Liver (tissue), 8 donors: ENCODE measurements at regions not wholly inside any gene's neighbourhood (a gene's known extent, or its start where the extent isn't known, plus 50 kb on each side); places are given as distances from the start of the nearest gene placed in this dataset.

Experiments used
- DNase-seq: peaks from one replicate; pipeline ENCODE4 v3.0.0-alpha.2; 2017; ENCODE audit warnings: low spot score
- H3K27ac ChIP-seq, 2 donors: one replicate each; pipeline ENCODE4 v1.7.0; 2013; ENCODE audit warnings: inconsistent platforms in 2 of 2, low read length in 2 of 2, control low read depth in 1 of 2, low read depth in 1 of 2, mild to moderate bottlenecking in 1 of 2
- H3K27me3 ChIP-seq, 4 donors: one replicate each; pipeline versions ENCODE4 v1.6.1 to v1.7.0; 2013; ENCODE audit warnings: low read length in 3 of 4, inconsistent platforms in 1 of 4, mild to moderate bottlenecking in 1 of 4, moderate library complexity in 1 of 4; ENCODE audit not compliant: control insufficient read depth in 4 of 4, insufficient read depth in 4 of 4
- H3K36me3 ChIP-seq, 4 donors: one replicate each; pipeline versions ENCODE4 v1.6.1 to v1.7.0; 2013; ENCODE audit warnings: low read length in 3 of 4, mild to moderate bottlenecking in 3 of 4, low read depth in 1 of 4, moderate library complexity in 1 of 4; ENCODE audit not compliant: control insufficient read depth in 4 of 4, insufficient read depth in 3 of 4
- H3K4me1 ChIP-seq, 4 donors: one replicate each; pipeline versions ENCODE4 v1.6.1 to v1.7.0; 2013; ENCODE audit warnings: low read length in 3 of 4, mild to moderate bottlenecking in 3 of 4, moderate library complexity in 1 of 4; ENCODE audit not compliant: control insufficient read depth in 4 of 4, insufficient read depth in 4 of 4
- H3K4me3 ChIP-seq, 3 donors: one replicate each; pipeline versions ENCODE4 v1.6.1 to v1.7.0; 2013; ENCODE audit warnings: low read length in 3 of 3, control low read depth in 1 of 3, low read depth in 1 of 3, mild to moderate bottlenecking in 1 of 3
- H3K9ac ChIP-seq, 2 donors: one replicate each; pipeline ENCODE4 v1.7.0; 2013; ENCODE audit warnings: low read length in 2 of 2, mild to moderate bottlenecking in 2 of 2, moderate library complexity in 2 of 2, control low read depth in 1 of 2, low read depth in 1 of 2
- H3K9me3 ChIP-seq, 4 donors: one replicate each; pipeline versions ENCODE4 v1.6.1 to v1.7.0; 2013; ENCODE audit warnings: low read length in 3 of 4; ENCODE audit not compliant: control insufficient read depth in 4 of 4
- ATF3 ChIP-seq: IDR thresholded peaks from 2 replicates; pipeline ENCODE4 v1.6.1; 2016; ENCODE audit warnings: antibody characterized with exemption
- CTCF ChIP-seq: fragments of 150-350 bp; IDR thresholded peaks from 2 replicates; pipeline ENCODE4 v1.5.1; 2017; ENCODE audit warnings: improper control_type of control experiment, low read depth, low read length; ENCODE audit not compliant: missing input control
- EGR1 ChIP-seq, 2 donors: IDR thresholded peaks; 2 replicates each; pipeline ENCODE4 v1.6.1; 2016 to 2018; ENCODE audit warnings: antibody characterized with exemption in 2 of 2, low read depth in 2 of 2
- FOXA2 ChIP-seq: IDR thresholded peaks from 2 replicates; pipeline ENCODE4 v1.6.1; 2016; ENCODE audit warnings: antibody characterized with exemption
- GABPA ChIP-seq, 2 donors: IDR thresholded peaks in 1 of 2; conservative IDR thresholded peaks in 1 of 2; 2 replicates each; pipeline ENCODE4 v1.6.1; 2016; ENCODE audit warnings: antibody characterized with exemption in 2 of 2, mild to moderate bottlenecking in 1 of 2, moderate library complexity in 1 of 2
- HNF4A ChIP-seq, 2 donors: conservative IDR thresholded peaks; 2 replicates each; pipeline ENCODE4 v1.6.1; 2016; ENCODE audit warnings: antibody characterized with exemption in 2 of 2, mild to moderate bottlenecking in 2 of 2
- JUND ChIP-seq, 2 donors: IDR thresholded peaks; 2 replicates each; pipeline ENCODE4 v1.6.1; 2016; ENCODE audit warnings: antibody characterized with exemption in 2 of 2
- MAX ChIP-seq: IDR thresholded peaks from 2 replicates; pipeline ENCODE4 v1.6.1; 2016; ENCODE audit warnings: antibody characterized with exemption
- NR2F2 ChIP-seq: IDR thresholded peaks from 2 replicates; pipeline ENCODE4 v1.6.1; 2016; ENCODE audit warnings: antibody characterized with exemption
- RAD21 ChIP-seq, 2 donors: IDR thresholded peaks; 2 replicates each; pipeline ENCODE4 v1.6.1; 2016; ENCODE audit warnings: antibody characterized with exemption in 2 of 2, mild to moderate bottlenecking in 2 of 2
- REST ChIP-seq: IDR thresholded peaks from 2 replicates; pipeline ENCODE4 v1.6.1; 2016; ENCODE audit warnings: antibody characterized with exemption, mild to moderate bottlenecking
- RXRA ChIP-seq, 2 donors: IDR thresholded peaks; 2 replicates each; pipeline ENCODE4 v1.6.1; 2017 to 2018; ENCODE audit warnings: antibody characterized with exemption in 2 of 2, mild to moderate bottlenecking in 1 of 2
- SP1 ChIP-seq: IDR thresholded peaks from 2 replicates; pipeline ENCODE4 v1.6.1; 2018; ENCODE audit warnings: antibody characterized with exemption, mild to moderate bottlenecking
- TAF1 ChIP-seq: conservative IDR thresholded peaks from 2 replicates; pipeline ENCODE4 v1.6.1; 2016; ENCODE audit warnings: antibody characterized with exemption, mild to moderate bottlenecking
- YY1 ChIP-seq: IDR thresholded peaks from 2 replicates; pipeline ENCODE4 v1.6.1; 2016; ENCODE audit warnings: antibody characterized with exemption, mild to moderate bottlenecking
- ZBTB33 ChIP-seq: IDR thresholded peaks from 2 replicates; pipeline ENCODE4 v1.6.1; 2016; ENCODE audit warnings: antibody characterized with exemption
- WGBS: extraction: QIAGEN DNeasy Blood & Tissue Kit; methylation state at CpG from one replicate; pipeline ENCODE4 v1.1.7; 2013; 5-methylcytosine and 5-hydroxymethylcytosine counted together
- donor health status: healthy.
- donor health status: healthy.
- donor health status: healthy.
- donor health status: healthy.
- donor health status: healthy.

- no peak for TF ChIP-seq EGR1 (IDR thresholded peaks at IDR 0.05; ENCODE audit: low read depth in 2 of 2)
- TF ChIP-seq FOXA2 = no peak
- TF ChIP-seq JUND (IDR thresholded peaks at IDR 0.05) = no peak
- no peak for TF ChIP-seq ZBTB33
Observed at GRCh38 chr5:74428876-74429275, 211.7 kb downstream of the ENC1 start (continued).

- peaks cover 2 to 13% (median 8%) of the 10 kb centered on the region in 4 donors for H3K4me1 ChIP-seq
- no peak for DNase-seq
- no peak overlapping the region for H3K9ac ChIP-seq
- no peak overlapping the region for H3K27ac ChIP-seq
- H3K36me3 ChIP-seq = no peaks in the 10 kb centered on the region
- H3K9me3 ChIP-seq = no peaks in the 10 kb centered on the region
- H3K27me3 ChIP-seq = no peaks in the 10 kb centered on the region
- TF ChIP-seq JUND (IDR thresholded peaks at IDR 0.05) (no peak), RXRA (IDR thresholded peaks at IDR 0.05) (no peak), SP1 (no peak), MAX (no peak), FOXA2 (no peak), TAF1 (no peak), RAD21 (IDR thresholded peaks at IDR 0.05) (no peak), ZBTB33 (no peak), REST (no peak), NR2F2 (no peak), ATF3 (no peak), EGR1 (IDR thresholded peaks at IDR 0.05; ENCODE audit: low read depth in 2 of 2) (no peak), CTCF (no peak), YY1 (no peak), GABPA (IDR thresholded peaks at IDR 0.05 in 1 of 2, conservative IDR thresholded peaks at IDR 0.05 in 1 of 2) (no peak), HNF4A (conservative IDR thresholded peaks at IDR 0.05) (no peak)
- no peak overlapping the region for H3K4me3 ChIP-seq
- 95% methylated on average over 2 of the region's 2 CpGs for WGBS
Observed at GRCh38 chr5:74428275-74428674, 212.3 kb downstream of the ENC1 start.
